ENCODE measurements at regions not wholly inside any gene's neighbourhood (a gene's known extent, or its start where the extent isn't known, plus 50 kb on each side); places are given as distances from the start of the nearest gene placed in this dataset.

DNA sequence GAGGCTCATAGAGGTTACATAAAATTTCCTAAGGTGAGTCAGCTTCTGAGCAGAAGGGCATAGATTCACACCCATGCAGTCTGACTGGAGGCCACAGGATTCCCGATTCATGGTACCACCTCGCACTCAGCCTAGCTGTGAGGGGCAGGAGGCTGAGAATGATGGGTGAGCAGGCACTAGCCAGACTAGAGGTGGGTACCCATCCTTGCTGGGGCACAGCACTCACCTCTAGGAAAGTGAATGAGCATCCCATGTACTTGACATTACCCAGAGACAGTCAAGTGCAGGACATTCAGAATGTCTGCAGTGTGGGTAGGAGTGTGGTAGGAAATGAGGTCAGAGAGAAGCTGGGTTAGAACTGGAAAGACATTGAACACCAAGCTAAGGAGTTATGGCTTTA, 255.5 kb downstream of the CDK5RAP2 start:
- H3K9me3 ChIP-seq (ENCODE audit: control insufficient read depth, insufficient read depth, low read depth, low read length) = no peaks in the 10 kb centered on the region
- H3K4me3 ChIP-seq (ENCODE audit: low read depth, low read length) = no peak overlapping the region
- CTCF ChIA-PET = no interaction called here
- no peak overlapping the region for H3K27ac ChIP-seq (ENCODE audit: extremely low read depth, low read depth, low read length)
- TF ChIP-seq ZNF510 (tag by site-specific recombination; IDR thresholded peaks at IDR 0.05; ENCODE audit: insufficient replicate concordance) (no peak), ZNF791 (tag by site-specific recombination; IDR thresholded peaks at IDR 0.05) (no peak), ZNF776 (tag by site-specific recombination; IDR thresholded peaks at IDR 0.05; ENCODE audit: borderline replicate concordance) (no peak), ZNF138 (tag by site-specific recombination; IDR thresholded peaks at IDR 0.05; ENCODE audit: borderline replicate concordance) (no peak), ZNF157 (tag by site-specific recombination; IDR thresholded peaks at IDR 0.05) (no peak), ZNF169 (tag by site-specific recombination; IDR thresholded peaks at IDR 0.05) (no peak), ZNF677 (tag by site-specific recombination; IDR thresholded peaks at IDR 0.05) (no peak), ZNF658 (tag by site-specific recombination; IDR thresholded peaks at IDR 0.05) (no peak), ZNF555 (tag by site-specific recombination; conservative IDR thresholded peaks at IDR 0.05) (no peak), ZNF560 (tag by site-specific recombination; IDR thresholded peaks at IDR 0.05; ENCODE audit: borderline replicate concordance) (no peak), YY2 (tag by site-specific recombination; IDR thresholded peaks at IDR 0.05) (no peak)
- TF ChIP-seq, protein P1, sequence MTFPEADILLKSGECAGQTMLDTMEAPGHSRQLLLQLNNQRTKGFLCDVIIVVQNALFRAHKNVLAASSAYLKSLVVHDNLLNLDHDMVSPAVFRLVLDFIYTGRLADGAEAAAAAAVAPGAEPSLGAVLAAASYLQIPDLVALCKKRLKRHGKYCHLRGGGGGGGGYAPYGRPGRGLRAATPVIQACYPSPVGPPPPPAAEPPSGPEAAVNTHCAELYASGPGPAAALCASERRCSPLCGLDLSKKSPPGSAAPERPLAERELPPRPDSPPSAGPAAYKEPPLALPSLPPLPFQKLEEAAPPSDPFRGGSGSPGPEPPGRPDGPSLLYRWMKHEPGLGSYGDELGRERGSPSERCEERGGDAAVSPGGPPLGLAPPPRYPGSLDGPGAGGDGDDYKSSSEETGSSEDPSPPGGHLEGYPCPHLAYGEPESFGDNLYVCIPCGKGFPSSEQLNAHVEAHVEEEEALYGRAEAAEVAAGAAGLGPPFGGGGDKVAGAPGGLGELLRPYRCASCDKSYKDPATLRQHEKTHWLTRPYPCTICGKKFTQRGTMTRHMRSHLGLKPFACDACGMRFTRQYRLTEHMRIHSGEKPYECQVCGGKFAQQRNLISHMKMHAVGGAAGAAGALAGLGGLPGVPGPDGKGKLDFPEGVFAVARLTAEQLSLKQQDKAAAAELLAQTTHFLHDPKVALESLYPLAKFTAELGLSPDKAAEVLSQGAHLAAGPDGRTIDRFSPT (tag by site-specific recombination; IDR thresholded peaks at IDR 0.05) = no peak
- no peaks in the 10 kb centered on the region for H3K4me1 ChIP-seq (ENCODE audit: control insufficient read depth, insufficient read depth, low read length)
- H3K36me3 ChIP-seq (ENCODE audit: control insufficient read depth in 2 of 2, insufficient read depth in 1 of 2, low read length in 2 of 2) = no peaks in the 10 kb centered on the region
- POLR2A ChIA-PET = no interaction called here

DNA sequence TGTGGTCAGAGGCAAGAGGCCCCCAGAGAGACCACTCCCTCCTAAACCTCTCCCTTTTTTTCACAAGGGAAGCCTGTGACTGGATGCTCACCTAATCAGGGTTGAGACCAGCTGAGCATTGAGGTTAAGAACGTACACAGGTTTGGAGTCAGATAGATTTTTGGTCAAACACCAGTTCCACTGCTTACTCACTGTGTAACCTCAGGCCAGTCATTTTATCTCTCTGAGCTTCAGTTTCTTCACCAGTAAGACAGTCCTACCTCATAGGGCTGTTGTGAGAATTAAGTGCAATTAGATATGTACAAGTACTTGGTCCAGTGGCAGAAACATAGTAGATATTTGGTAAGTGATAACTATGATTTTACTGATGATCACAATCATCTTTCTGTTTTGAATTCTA, 256.8 kb downstream of the CDK5RAP2 start:
- Histone ChIP-seq H3K4me1 (ENCODE audit: control insufficient read depth, insufficient read depth, low read length) (no peaks in the 10 kb centered on the region), H3K27ac (ENCODE audit: extremely low read depth, low read depth, low read length) (no peak overlapping the region), H3K36me3 (ENCODE audit: control insufficient read depth in 2 of 2, insufficient read depth in 1 of 2, low read length in 2 of 2) (no peaks in the 10 kb centered on the region), H3K4me3 (ENCODE audit: low read depth, low read length) (no peak overlapping the region), H3K9me3 (ENCODE audit: control insufficient read depth, insufficient read depth, low read depth, low read length) (no peaks in the 10 kb centered on the region)
- ChIA-PET CTCF (no interaction called here), POLR2A (no interaction called here)
- TF ChIP-seq ZNF529 (tag by site-specific recombination; IDR thresholded peaks at IDR 0.05; ENCODE audit: insufficient replicate concordance) (no peak), KLF10 (tag by site-specific recombination; IDR thresholded peaks at IDR 0.05) (no peak)

DNA sequence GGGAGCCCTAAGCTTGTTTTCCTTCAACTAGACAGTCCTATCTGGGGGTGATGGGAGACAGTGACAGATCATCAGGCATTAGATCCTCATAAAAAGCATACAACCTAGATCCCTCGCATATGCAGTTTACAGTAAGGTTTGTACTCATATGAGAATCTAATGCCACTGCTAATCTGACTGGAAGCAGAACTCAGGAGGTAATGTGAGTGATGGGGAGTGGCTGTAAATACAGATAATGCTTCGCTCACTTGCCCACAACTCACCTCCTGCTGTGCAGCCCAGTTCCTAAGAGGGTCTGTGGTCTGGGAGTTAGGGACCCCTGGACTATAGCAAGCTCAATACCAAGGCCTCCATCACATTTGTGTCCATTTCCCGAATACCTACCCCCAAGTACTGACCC, 260.5 kb downstream of the CDK5RAP2 start:
- Histone ChIP-seq H3K4me1 (ENCODE audit: control insufficient read depth, insufficient read depth, low read length) (no peaks in the 10 kb centered on the region), H3K9me3 (ENCODE audit: control insufficient read depth, insufficient read depth, low read depth, low read length) (no peaks in the 10 kb centered on the region), H3K4me3 (ENCODE audit: low read depth, low read length) (no peak overlapping the region), H3K27ac (ENCODE audit: extremely low read depth, low read depth, low read length) (no peak overlapping the region), H3K36me3 (ENCODE audit: control insufficient read depth in 2 of 2, insufficient read depth in 1 of 2, low read length in 2 of 2) (no peaks in the 10 kb centered on the region)
- ChIA-PET POLR2A (no interaction called here), CTCF (interaction anchor here (0.7 kb wide), 1 partner anchor 764 kb away, joined by 3 read pairs; no protein-coding TSS in a partner anchor)
- no peak for TF ChIP-seq PRDM1 (tag by site-specific recombination; IDR thresholded peaks at IDR 0.05)
- TF ChIP-seq RBAK (tag by site-specific recombination; IDR thresholded peaks at IDR 0.05) = no peak
- no peak for TF ChIP-seq ZNF843 (tag by site-specific recombination; IDR thresholded peaks at IDR 0.05)
- no peak for TF ChIP-seq ZNF473 (tag by site-specific recombination; IDR thresholded peaks at IDR 0.05)
- TF ChIP-seq ZNF544 (tag by site-specific recombination; IDR thresholded peaks at IDR 0.05) = no peak
- TF ChIP-seq ZNF169 (tag by site-specific recombination; IDR thresholded peaks at IDR 0.05) = no peak
- no peak for TF ChIP-seq SCRT2 (tag by site-specific recombination; IDR thresholded peaks at IDR 0.05)
- no peak for TF ChIP-seq ZNF610 (tag by site-specific recombination; IDR thresholded peaks at IDR 0.05; ENCODE audit: borderline replicate concordance)
- no peak for TF ChIP-seq SP3 (tag by site-specific recombination; IDR thresholded peaks at IDR 0.05)
- no peak for TF ChIP-seq ZNF354C (tag by site-specific recombination; IDR thresholded peaks at IDR 0.05; ENCODE audit: borderline replicate concordance, low read depth)
- TF ChIP-seq, protein P1 (tag by site-specific recombination; IDR thresholded peaks at IDR 0.05) = no peak
- TF ChIP-seq KLF1 (tag by site-specific recombination; IDR thresholded peaks at IDR 0.05) = no peak
- no peak for TF ChIP-seq ZNF768 (tag by site-specific recombination; IDR thresholded peaks at IDR 0.05)
- TF ChIP-seq ZNF211 (tag by site-specific recombination; IDR thresholded peaks at IDR 0.05; ENCODE audit: low read depth) = no peak
- TF ChIP-seq, protein P2, sequence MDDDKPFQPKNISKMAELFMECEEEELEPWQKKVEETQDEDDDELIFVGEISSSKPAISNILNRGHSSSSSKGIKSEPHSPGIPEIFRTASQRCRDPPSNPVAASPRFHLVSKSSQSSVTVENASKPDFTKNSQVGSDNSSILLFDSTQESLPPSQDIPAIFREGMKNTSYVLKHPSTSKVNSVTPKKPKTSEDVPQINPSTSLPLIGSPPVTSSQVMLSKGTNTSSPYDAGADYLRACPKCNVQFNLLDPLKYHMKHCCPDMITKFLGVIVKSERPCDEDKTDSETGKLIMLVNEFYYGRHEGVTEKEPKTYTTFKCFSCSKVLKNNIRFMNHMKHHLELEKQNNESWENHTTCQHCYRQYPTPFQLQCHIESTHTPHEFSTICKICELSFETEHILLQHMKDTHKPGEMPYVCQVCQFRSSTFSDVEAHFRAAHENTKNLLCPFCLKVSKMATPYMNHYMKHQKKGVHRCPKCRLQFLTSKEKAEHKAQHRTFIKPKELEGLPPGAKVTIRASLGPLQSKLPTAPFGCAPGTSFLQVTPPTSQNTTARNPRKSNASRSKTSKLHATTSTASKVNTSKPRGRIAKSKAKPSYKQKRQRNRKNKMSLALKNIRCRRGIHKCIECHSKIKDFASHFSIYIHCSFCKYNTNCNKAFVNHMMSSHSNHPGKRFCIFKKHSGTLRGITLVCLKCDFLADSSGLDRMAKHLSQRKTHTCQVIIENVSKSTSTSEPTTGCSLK (tag by site-specific recombination; IDR thresholded peaks at IDR 0.05) = no peak
- no peak for TF ChIP-seq EGR2 (tag by site-specific recombination; IDR thresholded peaks at IDR 0.05; ENCODE audit: low read depth)

Data from HEK293 (cell line).